HG02623 (cell line): ENCODE measurements at regions not wholly inside any gene's neighbourhood (a gene's known extent, or its start where the extent isn't known, plus 50 kb on each side); places are given as distances from the start of the nearest gene placed in this dataset.
"Not testable (repeated sequence)": the region's sequence is repeated elsewhere in the genome, so short reads cannot be mapped to it uniquely, and the experiment has no call there.

ENCODE experiments used
- ATAC-seq: cut with Tn5 transposase; IDR thresholded peaks from one replicate; pipeline ENCODE4 v1.9.1; 2021; ENCODE audit warnings: moderate library complexity; ENCODE audit not compliant: unreplicated experiment

DNA sequence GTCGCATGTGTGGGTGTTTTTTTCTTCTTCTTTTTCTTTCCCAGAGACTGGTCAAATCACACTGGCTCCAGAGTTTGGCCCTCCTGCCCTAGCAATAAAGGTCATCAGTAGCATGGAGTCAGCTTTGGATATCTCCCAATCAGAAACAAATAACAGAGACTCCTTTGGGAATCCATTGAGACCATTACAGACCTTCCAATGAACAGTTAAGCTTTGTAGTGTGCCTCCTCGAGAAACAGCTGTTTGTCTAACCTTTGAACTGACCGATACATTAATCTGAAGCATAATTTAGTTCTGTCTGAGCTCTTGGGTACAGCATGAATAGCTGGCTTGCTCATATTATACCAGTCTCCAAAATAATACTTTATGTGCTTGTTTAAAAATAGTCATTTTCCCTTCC is 1103.2 kb downstream of the GATA3 start:
- no peak for ATAC-seq

- ATAC-seq = no peak
Observed at GRCh38 chr10:9158675-9159074, 1104.2 kb downstream of the GATA3 start.

DNA sequence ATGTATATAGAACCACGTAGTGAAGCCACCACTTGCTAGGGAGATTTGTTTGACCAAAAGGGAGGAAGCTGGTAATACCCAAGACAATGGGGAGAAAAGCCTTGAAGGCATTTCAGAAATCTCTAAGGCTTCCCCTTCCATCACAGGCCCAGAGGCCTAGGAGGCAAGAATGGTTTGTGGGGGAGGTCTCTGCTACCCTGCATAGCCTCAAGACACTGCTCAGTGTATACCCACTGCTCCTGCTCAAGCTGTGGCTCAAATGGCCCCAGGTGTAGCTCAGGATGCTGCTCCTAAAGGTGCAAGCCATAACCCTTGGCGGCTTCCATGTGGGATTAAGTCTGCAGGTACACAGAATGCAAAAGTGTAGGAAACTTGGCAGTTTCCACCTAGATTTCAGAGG is 1105.8 kb downstream of the GATA3 start:
- ATAC-seq = no peak

DNA sequence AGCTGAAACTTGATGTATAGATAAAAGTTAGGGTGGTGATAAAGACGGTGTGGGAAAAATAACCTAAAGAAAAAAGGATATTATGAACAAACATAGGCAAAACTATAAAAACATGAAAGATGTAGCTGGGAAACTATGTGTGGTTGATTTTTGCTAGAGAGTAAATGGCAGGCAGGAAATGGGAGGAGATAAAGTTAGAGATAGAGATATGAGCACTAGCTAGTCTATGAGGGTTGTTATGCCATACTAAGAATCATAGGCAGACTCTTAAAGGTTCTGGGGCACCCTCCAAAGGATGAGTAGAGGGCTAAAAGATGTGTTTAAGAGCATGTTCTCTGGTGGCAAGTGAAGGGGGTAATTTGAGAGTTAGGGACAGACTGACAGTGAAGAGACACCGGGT is 1109.2 kb downstream of the GATA3 start:
- no peak for ATAC-seq

DNA sequence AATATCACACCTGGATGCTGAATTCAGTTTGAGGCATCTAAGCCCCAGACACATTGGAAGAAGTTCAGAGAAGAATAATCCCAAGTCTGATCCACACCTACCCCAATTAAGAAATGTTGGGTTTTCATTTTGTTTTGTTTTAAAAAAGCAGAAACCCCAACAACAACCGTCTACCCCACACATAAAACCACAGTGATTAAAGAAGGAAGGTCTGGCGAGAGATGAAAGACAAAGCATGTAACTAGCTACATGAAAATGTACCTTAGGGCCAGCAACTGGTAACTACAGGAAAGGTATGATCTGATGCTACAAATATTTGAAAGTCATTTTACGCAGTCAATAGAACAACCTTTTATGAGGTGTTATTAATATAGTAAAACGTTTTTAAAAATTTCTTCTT is 1112.3 kb downstream of the GATA3 start:
- no peak for ATAC-seq

GRCh38 chr10:9172276-9172675 is 1117.8 kb downstream of the GATA3 start:
- no peak for ATAC-seq

DNA sequence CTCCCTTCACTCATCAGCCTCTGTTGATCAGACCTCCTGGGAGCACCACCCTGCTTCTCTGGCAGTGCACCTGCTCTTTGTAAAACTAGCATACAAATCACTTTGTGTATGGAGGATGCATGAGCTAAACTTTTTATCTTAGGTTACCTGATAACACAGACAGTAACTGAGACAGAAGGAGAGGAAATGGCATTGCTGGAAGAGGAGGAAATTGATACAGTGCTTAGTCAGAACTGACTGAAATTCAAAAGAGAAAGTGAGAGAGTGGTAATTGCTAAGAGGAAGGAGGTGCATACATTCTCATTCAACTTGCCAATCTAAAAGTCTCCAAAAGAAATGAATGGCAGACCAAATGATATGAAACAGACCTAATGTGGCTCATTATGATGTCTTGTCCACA is 1120.7 kb downstream of the GATA3 start:
- ATAC-seq = peak; percentile 43

DNA sequence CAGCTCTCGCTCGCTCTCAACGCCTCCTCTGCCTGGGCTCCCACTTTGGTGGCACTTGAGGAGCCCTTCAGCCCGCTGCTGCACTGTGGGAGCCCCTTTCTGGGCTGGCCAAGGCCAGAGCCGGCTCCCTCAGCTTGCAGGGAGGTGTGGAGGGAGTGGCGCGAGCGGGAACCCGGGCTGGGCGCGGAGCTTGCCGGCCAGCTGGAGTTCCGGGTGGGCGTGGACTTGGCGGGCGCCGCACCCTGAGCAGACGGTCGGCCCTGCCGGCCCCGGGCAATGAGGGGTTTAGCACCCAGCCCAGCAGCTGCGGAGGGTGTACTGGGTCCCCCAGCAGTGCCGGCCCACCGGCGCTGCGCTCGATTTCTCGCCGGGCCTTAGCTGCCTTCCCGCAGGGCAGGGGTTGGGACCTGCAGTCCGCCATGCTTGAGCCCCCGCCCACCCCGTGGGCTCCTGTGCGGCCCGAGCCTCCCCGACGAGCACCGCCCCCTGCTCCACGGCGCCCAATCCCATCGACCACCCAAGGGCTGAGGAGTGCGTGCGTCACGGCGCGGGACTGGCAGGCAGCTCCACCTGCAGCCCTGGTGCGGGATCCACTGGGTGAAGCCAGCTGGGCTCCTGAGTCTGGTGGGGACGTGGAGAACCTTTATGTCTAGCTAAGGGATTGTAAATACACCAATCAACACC is 1128.9 kb downstream of the GATA3 start:
- not testable (repeated sequence) for ATAC-seq

- ATAC-seq = no peak
Observed at GRCh38 chr10:9188022-9188810, 1133.7 kb downstream of the GATA3 start.

DNA sequence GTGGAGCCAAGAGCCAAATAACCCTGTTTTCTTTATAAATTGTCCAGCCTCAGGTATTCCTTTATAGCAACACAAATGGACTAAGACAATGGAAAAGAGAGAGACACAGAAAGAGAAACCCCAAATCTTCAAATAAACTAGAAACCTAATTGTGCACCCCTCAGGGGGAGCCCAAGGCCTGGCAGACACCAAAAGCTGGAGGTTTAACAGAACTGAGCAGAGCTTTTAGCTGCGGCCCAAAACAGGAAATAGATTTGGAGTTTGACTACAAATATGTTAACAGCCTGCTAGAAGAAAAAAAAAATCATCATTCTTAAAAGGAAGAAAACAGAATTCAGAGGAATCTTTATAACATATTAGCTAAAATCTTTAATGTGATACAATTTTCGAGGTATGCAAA is 1135.0 kb downstream of the GATA3 start:
- no peak for ATAC-seq

DNA sequence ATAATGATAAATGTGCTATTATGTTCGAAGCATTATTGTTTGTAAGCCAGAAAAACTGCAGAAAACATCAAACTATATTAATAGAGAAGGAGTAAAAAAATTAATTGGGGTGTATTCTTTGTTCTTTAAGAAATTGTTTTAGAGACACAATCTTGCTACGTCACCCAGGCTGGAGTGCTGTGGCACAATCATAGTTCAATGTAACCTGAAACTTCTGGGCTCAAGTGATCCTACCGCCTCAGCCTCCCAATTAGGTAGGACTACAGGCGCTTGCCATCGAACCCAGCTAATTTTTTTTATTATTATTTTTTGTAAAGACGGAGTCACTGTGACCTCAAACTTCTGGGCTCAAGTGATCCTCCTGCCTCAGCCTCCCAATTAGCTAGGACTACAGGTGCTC is 1138.6 kb downstream of the GATA3 start:
- no peak for ATAC-seq

- ATAC-seq = no peak
Observed at GRCh38 chr10:9195385-9195784, 1140.9 kb downstream of the GATA3 start.

GRCh38 chr10:9198611-9199010 is 1144.1 kb downstream of the GATA3 start:
- no peak for ATAC-seq

DNA sequence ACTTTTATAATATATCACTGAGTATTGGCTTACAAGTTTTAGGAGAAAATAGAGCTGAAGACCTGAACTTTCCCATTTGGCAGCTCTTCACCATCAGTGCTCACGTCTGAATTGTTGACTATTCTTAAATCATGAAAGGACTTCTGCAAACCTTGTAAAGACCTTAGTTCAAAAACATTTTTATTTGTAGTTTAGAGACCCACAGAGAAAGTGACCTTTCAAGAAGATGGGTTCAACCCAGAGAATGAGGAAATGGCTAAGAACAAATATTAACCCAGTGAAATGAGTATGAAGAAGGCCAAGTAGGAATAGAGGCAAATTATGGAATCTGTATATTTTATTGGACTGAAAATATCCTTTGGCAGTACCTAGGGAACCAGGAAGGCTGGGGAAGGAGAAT is 1151.1 kb downstream of the GATA3 start:
- ATAC-seq = no peak

DNA sequence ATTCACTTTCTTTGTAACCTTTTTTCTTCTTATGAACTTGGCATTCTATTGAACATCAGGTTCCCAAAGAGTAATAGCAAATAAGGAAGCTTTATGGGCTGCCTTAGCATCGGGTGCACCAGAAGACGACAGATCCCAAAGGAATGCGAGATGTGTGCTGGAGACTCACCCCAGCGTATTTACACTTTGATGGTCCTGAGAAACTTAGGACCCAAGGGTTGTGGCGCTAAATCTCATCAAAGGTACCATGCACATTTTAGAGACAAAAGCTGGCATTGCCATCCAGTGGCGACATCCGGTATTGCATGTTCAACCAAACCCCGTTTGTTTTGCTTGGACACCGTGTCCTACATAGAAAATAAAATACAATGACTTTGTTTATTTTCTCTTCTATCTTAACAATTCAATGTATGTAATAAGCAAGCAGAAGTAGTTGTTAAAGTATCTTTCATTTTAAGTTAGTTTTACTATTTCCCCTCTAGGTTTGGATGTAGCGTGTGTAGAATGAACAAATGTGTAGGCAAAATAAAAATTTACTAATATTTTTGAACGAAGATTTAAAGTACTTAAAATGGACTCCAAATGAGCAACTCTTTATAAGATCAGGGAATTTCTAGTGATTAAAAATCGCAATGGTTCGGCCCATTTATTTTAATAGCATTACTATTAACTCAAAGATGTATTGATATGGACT is 1154.8 kb downstream of the GATA3 start:
- peak; percentile 87 for ATAC-seq

GRCh38 chr10:9211228-9211627 is 1156.7 kb downstream of the GATA3 start:
- ATAC-seq = no peak

DNA sequence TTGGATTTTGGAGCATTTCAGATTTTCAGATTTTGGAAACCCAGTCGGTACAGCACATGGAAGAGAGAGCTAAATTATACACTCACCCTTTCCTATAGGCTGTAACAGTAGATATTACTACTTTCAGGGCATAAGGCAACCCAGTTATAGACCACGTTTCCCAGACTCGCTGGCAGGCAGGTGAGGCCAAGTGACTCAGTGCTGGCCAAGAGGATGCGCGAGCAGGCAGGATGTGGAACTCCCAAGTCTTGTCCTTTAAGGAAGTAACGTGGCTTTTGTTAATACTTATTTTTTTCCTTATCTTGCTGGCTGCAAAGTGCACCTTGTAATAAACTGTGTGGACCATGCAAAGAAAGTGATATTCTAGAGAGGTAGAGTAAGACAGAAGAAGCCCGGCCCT is 1160.1 kb downstream of the GATA3 start:
- ATAC-seq = no peak

GRCh38 chr10:9215121-9215520 is 1160.6 kb downstream of the GATA3 start:
- ATAC-seq = no peak

GRCh38 chr10:9219860-9220259 is 1165.4 kb downstream of the GATA3 start:
- ATAC-seq = no peak

GRCh38 chr10:9222917-9223316 is 1168.4 kb downstream of the GATA3 start:
- no peak for ATAC-seq

- ATAC-seq = no peak
Observed at GRCh38 chr10:9227679-9228365, 1173.3 kb downstream of the GATA3 start.
